Thyroid gland (tissue), 4 donors: ENCODE measurements at regions not wholly inside any gene's neighbourhood (a gene's known extent, or its start where the extent isn't known, plus 50 kb on each side); places are given as distances from the start of the nearest gene placed in this dataset.

ENCODE experiments used
- CTCF ChIP-seq, 6 experiments: fragments of 200-600 bp in 3 of 6; fragments of 450-650 bp in 3 of 6; sonication (generic) in 3 of 6; IDR thresholded peaks; one replicate each; pipeline ENCODE4 v1.5.1; 2016 to 2019; ENCODE audit warnings: antibody characterized with exemption in 6 of 6, mild to moderate bottlenecking in 2 of 6, inconsistent platforms in 1 of 6, moderate library complexity in 1 of 6
- POLR2A ChIP-seq, 2 donors: fragments of 450-650 bp; IDR thresholded peaks; one replicate each; pipeline ENCODE4 v1.6.1; 2017; ENCODE audit warnings: antibody characterized with exemption in 2 of 2, mild to moderate bottlenecking in 2 of 2, moderate library complexity in 1 of 2

- TF ChIP-seq CTCF (IDR thresholded peaks at IDR 0.05) (no peak), POLR2A (IDR thresholded peaks at IDR 0.05) (no peak)
Measured at GRCh38 chr13:48776401-48776800, 122.7 kb downstream of the CYSLTR2 start.
